GM15510 (cell line): ENCODE measurements at regions not wholly inside any gene's neighbourhood (a gene's known extent, or its start where the extent isn't known, plus 50 kb on each side); places are given as distances from the start of the nearest gene placed in this dataset.

ENCODE experiments used
- POLR2A ChIP-seq: IDR thresholded peaks from 3 replicates; pipeline ENCODE4 v1.6.1; 2011; ENCODE audit warnings: borderline replicate concordance; ENCODE audit not compliant: insufficient read length; ENCODE audit errors: extremely low read depth

GRCh38 chr2:120785228-120785966 lies 49.7 kb downstream of the GLI2 start:
- TF ChIP-seq POLR2A, result no peak

- TF ChIP-seq POLR2A, result no peak
These were observed 50.6 kb downstream of the GLI2 start for GRCh38 chr2:120786038-120786960.

DNA sequence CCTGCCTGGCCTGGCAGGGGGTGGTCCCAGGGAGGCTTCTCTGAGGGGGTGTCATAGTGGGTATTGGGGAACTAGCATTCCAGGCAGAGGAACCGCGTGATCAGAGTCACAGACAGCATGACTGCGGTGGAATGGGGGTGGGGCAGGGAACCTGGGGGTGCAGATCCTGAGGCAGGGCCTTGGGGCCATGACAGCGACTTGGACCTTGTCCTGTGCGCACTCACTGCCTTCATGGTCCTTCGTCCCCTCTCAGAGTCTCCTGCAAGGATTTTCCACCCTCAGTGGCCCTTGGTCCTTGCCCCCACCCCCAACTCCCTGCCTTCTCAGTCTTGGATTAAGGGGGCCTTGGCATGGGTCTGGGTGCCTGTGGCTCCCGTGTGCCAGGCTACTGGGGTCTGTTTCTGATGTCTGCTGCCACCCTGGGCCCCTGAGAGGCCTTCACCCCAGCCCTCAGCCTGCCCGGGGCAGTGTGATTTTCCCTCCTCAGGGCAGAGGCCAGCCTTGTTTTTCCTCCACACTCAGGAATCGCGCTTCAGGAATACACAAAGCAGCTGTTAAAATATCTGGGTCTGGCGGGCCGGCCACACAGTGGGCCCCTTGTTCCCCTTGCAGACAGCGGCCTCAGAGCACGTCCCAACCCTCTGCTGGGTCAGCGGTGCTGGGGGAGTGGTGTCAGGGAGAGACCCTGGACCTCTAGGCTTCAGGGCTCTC lies 51.6 kb downstream of the GLI2 start:
- TF ChIP-seq POLR2A, result no peak

- TF ChIP-seq POLR2A, result no peak
These were observed 52.4 kb downstream of the GLI2 start for GRCh38 chr2:120787822-120788700.

- TF ChIP-seq POLR2A, result no peak
These were observed 55.7 kb downstream of the GLI2 start for GRCh38 chr2:120791243-120791961.

DNA sequence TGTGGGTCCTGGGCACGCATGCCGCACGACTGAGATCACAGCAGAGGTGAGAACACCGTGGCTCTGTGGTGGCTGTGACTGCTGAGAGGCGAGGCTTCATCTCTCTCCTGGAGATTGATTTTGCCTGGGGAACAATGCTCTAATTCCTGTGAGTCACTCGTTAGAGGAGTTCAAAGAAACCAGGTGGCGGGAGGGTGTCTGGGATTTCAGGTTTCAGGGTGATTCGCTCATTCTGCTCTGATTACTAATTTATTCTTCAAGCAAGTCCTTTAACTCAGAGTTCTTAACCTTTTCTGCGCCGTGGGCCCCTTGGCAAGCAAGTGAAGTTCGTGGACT lies 56.3 kb downstream of the GLI2 start:
- TF ChIP-seq POLR2A, result no peak

- no peak for TF ChIP-seq POLR2A
These were observed 58.2 kb downstream of the GLI2 start for GRCh38 chr2:120793682-120794403.

- TF ChIP-seq POLR2A, result no peak
These were observed 59.0 kb downstream of the GLI2 start for GRCh38 chr2:120794716-120795115.

- TF ChIP-seq POLR2A, result no peak
These were observed 60.4 kb downstream of the GLI2 start for GRCh38 chr2:120796094-120796493.

DNA sequence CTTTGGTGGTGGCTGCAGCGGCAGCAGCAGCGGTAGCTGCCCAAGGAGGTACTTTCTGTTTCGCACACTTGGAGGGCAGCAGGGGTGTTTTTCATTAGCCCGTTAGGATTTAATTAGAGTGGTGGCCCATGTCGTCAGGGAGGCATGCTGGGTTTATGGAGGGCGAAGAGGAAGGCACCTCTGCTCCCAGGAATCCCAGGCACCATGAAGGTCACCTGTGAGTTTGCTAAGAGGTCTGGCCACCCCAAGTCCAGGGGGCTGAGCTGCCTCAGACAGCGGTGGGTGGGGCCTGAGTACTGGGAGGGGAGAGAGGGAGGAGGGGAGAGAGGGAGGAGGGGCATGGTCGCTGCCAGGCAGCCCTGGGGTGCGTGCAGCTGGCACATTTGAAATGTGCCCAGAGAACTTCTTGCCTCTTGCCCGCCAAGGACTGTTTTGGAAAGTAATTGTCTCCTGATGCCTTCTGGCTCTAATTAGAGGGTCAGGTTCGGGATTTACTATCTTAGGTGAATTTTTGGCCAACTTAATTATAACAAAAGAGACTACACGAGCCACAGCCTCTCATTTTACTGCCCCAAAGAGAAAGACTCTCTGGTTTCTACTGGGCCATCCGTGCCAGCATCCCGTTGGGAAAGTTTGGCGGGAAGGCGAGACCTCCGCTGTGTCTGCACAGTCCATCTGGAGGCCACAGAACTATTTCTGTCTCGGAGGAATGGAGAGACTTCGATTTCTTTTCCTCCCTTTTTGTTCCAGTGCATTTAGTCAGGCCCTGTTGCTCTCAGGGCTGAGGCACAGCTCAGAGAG lies 62.0 kb downstream of the GLI2 start:
- TF ChIP-seq POLR2A, result no peak

GRCh38 chr2:120798567-120799247 lies 63.0 kb downstream of the GLI2 start:
- no peak for TF ChIP-seq POLR2A

- TF ChIP-seq POLR2A, result no peak
These were observed 66.5 kb downstream of the GLI2 start for GRCh38 chr2:120802158-120802557.

GRCh38 chr2:120802867-120803484 lies 67.3 kb downstream of the GLI2 start:
- TF ChIP-seq POLR2A, result no peak
